OCI-LY3 (cell line): ENCODE measurements at regions not wholly inside any gene's neighbourhood (a gene's known extent, or its start where the extent isn't known, plus 50 kb on each side); places are given as distances from the start of the nearest gene placed in this dataset.

Experiments used
- EZH2phosphoT487 ChIP-seq: fragments of 200-600 bp; shearing (Covaris generic); IDR thresholded peaks from 2 replicates; pipeline ENCODE4 v1.6.1; 2018; ENCODE audit warnings: antibody characterized with exemption, mixed run types, low read depth
- TF ChIP-seq, protein P1 (sequence below): fragments of 200-600, 300-600 bp; sonication (generic); IDR thresholded peaks from 2 replicates; pipeline ENCODE4 v1.5.1; 2014; ENCODE audit warnings: antibody characterized with exemption, low read length, low read depth

DNA sequence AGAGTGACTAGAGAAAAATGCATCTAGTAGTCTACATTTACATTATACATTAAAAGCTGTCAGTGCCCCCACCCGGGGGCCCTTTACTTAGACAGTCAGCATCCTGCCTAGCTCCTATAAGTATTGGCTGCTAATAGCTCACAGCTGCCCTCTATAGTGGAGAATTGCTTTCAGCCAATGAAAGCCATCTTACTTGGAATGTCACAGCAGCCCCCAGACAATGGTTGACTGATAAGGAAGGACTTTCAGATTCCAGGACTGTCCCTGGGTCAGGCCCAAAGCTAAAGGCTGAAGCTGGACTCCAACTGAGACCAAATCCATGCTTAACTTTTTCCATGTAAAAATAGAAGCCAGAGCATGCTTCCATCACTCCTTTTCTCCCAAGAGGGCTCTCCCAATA is 196.9 kb downstream of the ANKRD50 start:
- TF ChIP-seq, protein P1, sequence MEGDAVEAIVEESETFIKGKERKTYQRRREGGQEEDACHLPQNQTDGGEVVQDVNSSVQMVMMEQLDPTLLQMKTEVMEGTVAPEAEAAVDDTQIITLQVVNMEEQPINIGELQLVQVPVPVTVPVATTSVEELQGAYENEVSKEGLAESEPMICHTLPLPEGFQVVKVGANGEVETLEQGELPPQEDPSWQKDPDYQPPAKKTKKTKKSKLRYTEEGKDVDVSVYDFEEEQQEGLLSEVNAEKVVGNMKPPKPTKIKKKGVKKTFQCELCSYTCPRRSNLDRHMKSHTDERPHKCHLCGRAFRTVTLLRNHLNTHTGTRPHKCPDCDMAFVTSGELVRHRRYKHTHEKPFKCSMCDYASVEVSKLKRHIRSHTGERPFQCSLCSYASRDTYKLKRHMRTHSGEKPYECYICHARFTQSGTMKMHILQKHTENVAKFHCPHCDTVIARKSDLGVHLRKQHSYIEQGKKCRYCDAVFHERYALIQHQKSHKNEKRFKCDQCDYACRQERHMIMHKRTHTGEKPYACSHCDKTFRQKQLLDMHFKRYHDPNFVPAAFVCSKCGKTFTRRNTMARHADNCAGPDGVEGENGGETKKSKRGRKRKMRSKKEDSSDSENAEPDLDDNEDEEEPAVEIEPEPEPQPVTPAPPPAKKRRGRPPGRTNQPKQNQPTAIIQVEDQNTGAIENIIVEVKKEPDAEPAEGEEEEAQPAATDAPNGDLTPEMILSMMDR, result peak; percentile 24
- TF ChIP-seq EZH2phosphoT487, result no peak
